GM23248 (cell line): ENCODE measurements at regions not wholly inside any gene's neighbourhood (a gene's known extent, or its start where the extent isn't known, plus 50 kb on each side); places are given as distances from the start of the nearest gene placed in this dataset.

Experiments
- EZH2 ChIP-seq: fragments of 200-600 bp; sonication (generic); IDR thresholded peaks from 2 replicates; pipeline ENCODE4 v1.6.1; 2018; ENCODE audit warnings: antibody characterized with exemption, mild to moderate bottlenecking; ENCODE audit not compliant: insufficient read depth, poor library complexity, severe bottlenecking
- EZH2phosphoT487 ChIP-seq: fragments of 200-600 bp; sonication (generic); IDR thresholded peaks from 2 replicates; pipeline ENCODE4 v1.6.1; 2018; ENCODE audit warnings: antibody characterized with exemption, moderate library complexity, mild to moderate bottlenecking, low read depth; ENCODE audit not compliant: insufficient read depth

DNA sequence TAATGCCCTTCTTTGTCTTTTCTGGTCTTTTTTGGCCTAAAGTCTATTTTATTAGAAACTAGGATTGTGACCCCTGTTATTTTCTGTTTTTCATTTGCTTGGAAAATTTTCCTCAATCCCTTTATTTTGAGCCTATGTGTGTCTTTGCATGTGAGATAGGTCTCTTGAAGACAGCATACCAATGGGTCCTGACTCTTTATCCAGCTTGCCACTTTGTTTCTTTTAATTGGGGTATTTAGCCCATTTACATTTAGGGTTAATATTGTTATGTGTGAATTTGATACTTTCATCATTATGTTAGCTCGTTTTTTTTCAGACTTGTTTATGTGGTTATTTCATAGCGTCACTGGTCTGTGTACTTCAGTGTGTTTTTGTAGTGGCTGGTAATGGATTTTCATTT lies 682.6 kb downstream of the JRKL start:
- TF ChIP-seq EZH2 (no peak), EZH2phosphoT487 (no peak)
